ENCODE measurements at regions not wholly inside any gene's neighbourhood (a gene's known extent, or its start where the extent isn't known, plus 50 kb on each side); places are given as distances from the start of the nearest gene placed in this dataset.

GRCh38 chr2:156083763-156084493 is 248.6 kb downstream of the NR4A2 start:
- intact Hi-C loops (cut with DNase I): no loop called here
- no peak overlapping the region for H3K9ac ChIP-seq (ENCODE audit: low read depth in 2 of 2, low read length in 2 of 2)
- H3K27me3 ChIP-seq: no peaks in the 10 kb centered on the region
- DNase-seq: peak; percentile 21
- no peaks in the 10 kb centered on the region for H3K4me1 ChIP-seq
- H3K36me3 ChIP-seq: no peaks in the 10 kb centered on the region
- H3K4me3 ChIP-seq: no peak overlapping the region
- no peak overlapping the region for H3K27ac ChIP-seq
- TF ChIP-seq CTCF (IDR thresholded peaks at IDR 0.05): no peak
- no peaks in the 10 kb centered on the region for H3K9me3 ChIP-seq

- Histone ChIP-seq H3K9me3 (no peaks in the 10 kb centered on the region), H3K9ac (ENCODE audit: low read depth in 2 of 2, low read length in 2 of 2) (no peak overlapping the region), H3K36me3 (no peaks in the 10 kb centered on the region), H3K27me3 (no peaks in the 10 kb centered on the region), H3K27ac (no peak overlapping the region), H3K4me1 (no peaks in the 10 kb centered on the region), H3K4me3 (no peak overlapping the region)
- intact Hi-C loops (cut with DNase I): no loop called here
- DNase-seq: no peak
- TF ChIP-seq CTCF (IDR thresholded peaks at IDR 0.05): no peak
Measured at GRCh38 chr2:156079845-156080244, 252.7 kb downstream of the NR4A2 start.

GRCh38 chr2:156077041-156077742 is 255.3 kb downstream of the NR4A2 start:
- no peak for DNase-seq
- Histone ChIP-seq H3K36me3 (no peaks in the 10 kb centered on the region), H3K4me1 (no peaks in the 10 kb centered on the region), H3K4me3 (no peak overlapping the region), H3K27ac (no peak overlapping the region), H3K9me3 (no peaks in the 10 kb centered on the region), H3K9ac (ENCODE audit: low read depth in 2 of 2, low read length in 2 of 2) (no peak overlapping the region), H3K27me3 (no peaks in the 10 kb centered on the region)
- intact Hi-C loops (cut with DNase I): no loop called here
- no peak for TF ChIP-seq CTCF (IDR thresholded peaks at IDR 0.05)

- DNase-seq: peak; percentile 52
- intact Hi-C loops (cut with DNase I): no loop called here
- H3K9ac ChIP-seq (ENCODE audit: low read depth in 2 of 2, low read length in 2 of 2): no peak overlapping the region
- no peaks in the 10 kb centered on the region for H3K27me3 ChIP-seq
- TF ChIP-seq CTCF (IDR thresholded peaks at IDR 0.05): peak; percentile 18
- H3K9me3 ChIP-seq: no peaks in the 10 kb centered on the region
- no peaks in the 10 kb centered on the region for H3K4me1 ChIP-seq
- H3K36me3 ChIP-seq: no peaks in the 10 kb centered on the region
- H3K4me3 ChIP-seq: no peak overlapping the region
- no peak overlapping the region for H3K27ac ChIP-seq
Measured at GRCh38 chr2:156065912-156066311, 266.6 kb downstream of the NR4A2 start.

GRCh38 chr2:156064540-156064939 is 268.0 kb downstream of the NR4A2 start:
- Histone ChIP-seq H3K27me3 (no peaks in the 10 kb centered on the region), H3K9me3 (no peaks in the 10 kb centered on the region), H3K27ac (no peak overlapping the region), H3K9ac (ENCODE audit: low read depth in 2 of 2, low read length in 2 of 2) (no peak overlapping the region), H3K36me3 (no peaks in the 10 kb centered on the region), H3K4me3 (no peak overlapping the region), H3K4me1 (no peaks in the 10 kb centered on the region)
- no peak for TF ChIP-seq CTCF (IDR thresholded peaks at IDR 0.05)
- no peak for DNase-seq
- intact Hi-C loops (cut with DNase I): no loop called here
